GM12873 (cell line): ENCODE measurements at regions not wholly inside any gene's neighbourhood (a gene's known extent, or its start where the extent isn't known, plus 50 kb on each side); places are given as distances from the start of the nearest gene placed in this dataset.
A peak's percentile ranks its signal among the peaks of the same experiment; 100 is the strongest.

Experiments
- TF ChIP-seq, protein P1 (sequence below): IDR thresholded peaks from 2 replicates; pipeline ENCODE4 v1.5.1; 2012; ENCODE audit warnings: low read depth, mild to moderate bottlenecking, moderate library complexity, low read length, control low read depth; ENCODE audit not compliant: insufficient read depth; ENCODE audit errors: missing control alignments

DNA sequence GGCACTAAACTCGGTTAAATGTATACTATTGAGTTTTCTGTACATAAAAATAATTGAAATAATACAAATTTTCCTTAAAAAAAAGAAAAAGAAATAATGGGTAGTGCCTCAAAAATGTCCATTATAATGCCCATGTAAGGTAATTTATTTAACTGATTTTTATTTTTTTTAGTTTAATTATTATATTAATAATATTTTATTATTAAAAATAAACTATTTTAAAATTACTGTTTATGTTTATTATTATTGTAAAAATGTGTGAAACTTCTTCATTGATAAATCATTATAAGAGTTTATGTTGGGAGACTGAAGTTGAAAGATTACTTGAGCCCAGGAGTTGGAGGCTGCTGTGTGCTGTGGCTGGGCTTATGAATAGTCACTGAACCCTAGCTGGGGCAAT is 925.5 kb upstream of the EPHA7 start:
- TF ChIP-seq, protein P1, sequence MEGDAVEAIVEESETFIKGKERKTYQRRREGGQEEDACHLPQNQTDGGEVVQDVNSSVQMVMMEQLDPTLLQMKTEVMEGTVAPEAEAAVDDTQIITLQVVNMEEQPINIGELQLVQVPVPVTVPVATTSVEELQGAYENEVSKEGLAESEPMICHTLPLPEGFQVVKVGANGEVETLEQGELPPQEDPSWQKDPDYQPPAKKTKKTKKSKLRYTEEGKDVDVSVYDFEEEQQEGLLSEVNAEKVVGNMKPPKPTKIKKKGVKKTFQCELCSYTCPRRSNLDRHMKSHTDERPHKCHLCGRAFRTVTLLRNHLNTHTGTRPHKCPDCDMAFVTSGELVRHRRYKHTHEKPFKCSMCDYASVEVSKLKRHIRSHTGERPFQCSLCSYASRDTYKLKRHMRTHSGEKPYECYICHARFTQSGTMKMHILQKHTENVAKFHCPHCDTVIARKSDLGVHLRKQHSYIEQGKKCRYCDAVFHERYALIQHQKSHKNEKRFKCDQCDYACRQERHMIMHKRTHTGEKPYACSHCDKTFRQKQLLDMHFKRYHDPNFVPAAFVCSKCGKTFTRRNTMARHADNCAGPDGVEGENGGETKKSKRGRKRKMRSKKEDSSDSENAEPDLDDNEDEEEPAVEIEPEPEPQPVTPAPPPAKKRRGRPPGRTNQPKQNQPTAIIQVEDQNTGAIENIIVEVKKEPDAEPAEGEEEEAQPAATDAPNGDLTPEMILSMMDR = no peak

DNA sequence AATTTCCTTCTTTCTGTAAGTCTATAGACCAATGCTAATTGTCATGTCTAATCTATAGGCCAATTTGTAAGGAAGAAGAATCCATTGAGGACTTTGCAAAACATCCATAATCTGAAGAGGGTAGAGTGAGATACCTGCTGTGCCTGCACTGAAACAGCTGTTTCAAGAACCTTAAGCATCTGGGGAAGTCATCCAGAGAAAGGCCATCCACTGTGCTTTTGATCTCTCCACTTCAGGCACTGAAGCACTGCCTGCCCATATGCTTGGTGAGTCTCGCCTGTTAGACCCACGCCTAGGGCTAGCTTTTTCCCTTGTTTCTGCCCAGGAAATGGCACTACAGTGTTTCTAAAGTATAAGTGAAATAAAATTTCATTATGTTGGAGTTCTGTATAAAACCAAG is 921.8 kb upstream of the EPHA7 start:
- TF ChIP-seq, protein P1 = no peak

DNA sequence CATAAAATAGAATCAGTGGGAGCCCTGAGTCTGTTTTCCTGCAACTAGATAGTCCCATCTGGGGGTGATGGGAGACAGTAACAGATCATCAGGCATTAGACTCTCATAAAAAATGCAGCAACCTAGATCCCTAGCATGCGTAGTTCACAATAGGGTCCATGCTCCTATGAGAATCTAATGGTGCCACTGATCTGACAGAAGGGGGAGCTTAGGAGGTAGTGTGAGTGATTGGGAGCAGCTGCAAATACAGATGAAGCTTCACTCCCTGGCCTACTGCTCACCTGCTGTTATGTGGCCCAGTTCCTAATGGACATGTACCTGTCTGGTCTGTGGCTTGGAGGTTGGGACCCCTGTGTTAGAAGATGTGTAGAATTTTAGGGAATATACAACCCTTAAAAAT is 904.5 kb upstream of the EPHA7 start:
- TF ChIP-seq, protein P1 = peak; percentile 12

DNA sequence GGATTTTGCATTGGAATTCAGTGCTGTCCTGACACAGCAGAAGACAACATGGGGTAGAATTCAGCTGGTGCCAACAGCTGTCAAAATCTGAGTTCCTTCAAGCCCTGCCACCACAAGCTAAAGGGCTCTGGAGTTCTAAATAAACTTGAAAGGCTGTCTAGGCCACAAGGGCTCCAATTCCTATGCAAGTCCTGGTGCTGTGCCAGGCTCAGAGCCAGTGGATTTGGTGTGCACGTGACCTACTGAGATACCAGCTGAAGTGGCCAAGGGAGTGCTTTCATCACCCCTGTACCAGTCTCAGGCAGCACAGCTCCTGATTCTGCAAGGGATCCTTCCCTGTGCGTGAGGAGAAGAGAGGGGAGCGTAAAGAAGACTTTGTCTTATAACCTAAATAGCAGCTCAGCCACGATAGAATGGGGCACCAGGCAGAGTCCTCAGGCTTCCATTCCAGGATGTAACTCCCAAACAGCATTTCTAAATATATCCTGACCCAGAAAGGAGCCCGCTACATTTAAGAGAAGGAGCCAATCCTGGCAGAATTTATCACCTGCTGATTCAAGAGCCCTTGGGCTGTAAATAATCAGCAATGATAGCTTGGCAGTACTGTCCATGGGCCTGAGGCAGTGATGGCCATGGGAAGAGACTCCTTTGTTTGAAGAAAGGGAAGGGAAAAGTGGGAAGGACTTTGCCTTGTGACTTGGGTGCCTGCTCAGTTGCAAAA is 881.2 kb upstream of the EPHA7 start:
- TF ChIP-seq, protein P1 = no peak

DNA sequence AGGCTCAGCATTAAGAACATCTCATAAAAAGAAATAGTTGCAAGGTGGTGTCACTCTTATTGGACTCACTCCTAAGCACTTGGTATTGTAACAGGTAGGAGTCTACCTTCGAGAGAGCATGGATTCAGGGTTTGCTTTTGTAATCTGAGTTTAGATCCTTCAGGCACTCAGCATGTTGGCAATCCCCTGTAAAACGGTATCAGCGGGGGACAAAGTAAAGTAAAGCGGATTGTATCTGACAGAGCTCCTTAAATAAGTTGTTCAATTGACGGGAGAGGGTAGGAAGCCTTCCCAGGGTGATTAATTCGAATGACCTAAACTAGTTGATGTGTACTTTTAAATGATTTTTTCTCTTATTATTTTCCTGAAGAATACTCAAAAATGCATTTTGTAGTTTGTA is 869.8 kb upstream of the EPHA7 start:
- TF ChIP-seq, protein P1 = no peak

DNA sequence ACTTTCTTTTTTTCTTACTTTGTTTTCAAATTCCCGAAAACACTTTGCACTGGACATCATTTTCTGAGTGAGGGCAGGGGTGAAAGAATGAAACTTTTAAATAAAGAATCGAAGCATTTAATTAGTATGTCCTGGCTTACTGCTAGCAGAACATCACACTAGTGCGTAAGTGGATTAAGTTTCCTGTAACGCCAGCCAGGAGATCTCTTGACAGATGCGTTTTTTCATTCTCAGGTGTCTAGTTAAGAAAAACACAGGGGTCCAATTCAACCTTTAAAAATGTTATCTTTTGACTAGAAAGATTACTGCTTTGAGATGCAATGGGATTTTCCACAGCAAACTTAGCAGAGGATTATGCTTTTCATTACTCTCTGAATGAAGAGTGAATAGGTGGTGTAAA is 858.8 kb upstream of the EPHA7 start:
- TF ChIP-seq, protein P1 = no peak

DNA sequence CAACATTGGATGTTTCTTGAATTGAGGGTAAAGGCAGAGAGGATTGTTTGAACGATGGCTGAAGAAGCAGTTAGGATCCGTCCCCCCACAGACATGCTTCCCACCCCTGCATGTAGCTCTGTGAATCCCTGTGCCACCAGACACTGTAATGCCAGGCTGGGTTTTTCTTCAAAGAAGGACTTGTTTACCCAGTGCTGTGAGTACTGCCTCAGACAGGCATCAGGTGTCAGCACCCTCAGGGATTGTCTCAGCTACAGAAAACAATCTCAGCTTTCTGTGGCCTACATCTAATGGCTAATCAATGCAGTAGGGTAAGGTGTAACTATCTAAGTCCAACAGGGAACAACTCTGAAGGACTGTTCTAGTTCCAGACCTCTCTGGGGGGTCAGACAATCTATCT is 853.0 kb upstream of the EPHA7 start:
- TF ChIP-seq, protein P1 = no peak
